GM10248 (cell line): ENCODE measurements at regions not wholly inside any gene's neighbourhood (a gene's known extent, or its start where the extent isn't known, plus 50 kb on each side); places are given as distances from the start of the nearest gene placed in this dataset.

Source experiments
- CTCF ChIA-PET: fragments of 300-600 bp; sonication (Branson Sonifier 250); formaldehyde crosslinking; extraction: SDS; loops from one replicate; lab custom pipeline; 2021; ENCODE audit warnings: antibody characterized with exemption; lab: Yijun Ruan, JAX
- POLR2A ChIA-PET: fragments of 350-650 bp; sonication (Branson Sonifier 250); formaldehyde crosslinking; extraction: SDS; loops from one replicate; lab custom pipeline; 2020; ENCODE audit warnings: antibody characterized with exemption; lab: Yijun Ruan, JAX
- DNase-seq: peaks from one replicate; pipeline ENCODE4 v3.0.0; 2012; ENCODE audit errors: extremely low spot score
- TF ChIP-seq, protein P1 (sequence below): IDR thresholded peaks from 2 replicates; pipeline ENCODE4 v1.5.1; 2012; ENCODE audit warnings: mild to moderate bottlenecking, low read depth; ENCODE audit errors: extremely low read depth, missing control alignments, control extremely low read depth

DNA sequence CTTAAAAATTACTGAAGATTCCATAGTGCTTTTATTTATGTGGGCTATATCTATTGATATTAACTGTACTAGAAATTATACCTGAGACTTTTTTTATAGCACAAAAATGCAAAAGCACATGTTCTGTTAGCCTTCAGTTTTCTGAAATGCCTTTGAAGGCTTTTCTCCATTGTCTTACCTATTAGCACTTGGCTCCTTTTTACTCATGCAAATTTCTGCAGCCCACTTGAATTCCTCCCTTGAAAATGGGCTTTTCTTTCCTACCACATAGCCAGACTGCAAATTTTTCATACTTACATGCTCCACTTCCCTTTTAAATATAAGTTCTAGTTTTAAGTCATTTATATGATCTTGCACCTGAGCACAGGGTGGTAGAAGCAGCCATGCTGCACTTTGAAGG is 453.0 kb upstream of the TRIB2 start:
- TF ChIP-seq, protein P1, sequence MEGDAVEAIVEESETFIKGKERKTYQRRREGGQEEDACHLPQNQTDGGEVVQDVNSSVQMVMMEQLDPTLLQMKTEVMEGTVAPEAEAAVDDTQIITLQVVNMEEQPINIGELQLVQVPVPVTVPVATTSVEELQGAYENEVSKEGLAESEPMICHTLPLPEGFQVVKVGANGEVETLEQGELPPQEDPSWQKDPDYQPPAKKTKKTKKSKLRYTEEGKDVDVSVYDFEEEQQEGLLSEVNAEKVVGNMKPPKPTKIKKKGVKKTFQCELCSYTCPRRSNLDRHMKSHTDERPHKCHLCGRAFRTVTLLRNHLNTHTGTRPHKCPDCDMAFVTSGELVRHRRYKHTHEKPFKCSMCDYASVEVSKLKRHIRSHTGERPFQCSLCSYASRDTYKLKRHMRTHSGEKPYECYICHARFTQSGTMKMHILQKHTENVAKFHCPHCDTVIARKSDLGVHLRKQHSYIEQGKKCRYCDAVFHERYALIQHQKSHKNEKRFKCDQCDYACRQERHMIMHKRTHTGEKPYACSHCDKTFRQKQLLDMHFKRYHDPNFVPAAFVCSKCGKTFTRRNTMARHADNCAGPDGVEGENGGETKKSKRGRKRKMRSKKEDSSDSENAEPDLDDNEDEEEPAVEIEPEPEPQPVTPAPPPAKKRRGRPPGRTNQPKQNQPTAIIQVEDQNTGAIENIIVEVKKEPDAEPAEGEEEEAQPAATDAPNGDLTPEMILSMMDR, result no peak
- ChIA-PET POLR2A (no interaction called here), CTCF (interaction anchor here (1.0 kb wide), 1 partner anchor 8 kb away, joined by 3 read pairs; no protein-coding TSS in a partner anchor)
- DNase-seq, result no peak

- DNase-seq, result no peak
- POLR2A ChIA-PET, result no interaction called here
- CTCF ChIA-PET, result no interaction called here
- TF ChIP-seq, protein P1, result no peak
Observed at GRCh38 chr2:12264146-12264545, 452.6 kb upstream of the TRIB2 start.

DNA sequence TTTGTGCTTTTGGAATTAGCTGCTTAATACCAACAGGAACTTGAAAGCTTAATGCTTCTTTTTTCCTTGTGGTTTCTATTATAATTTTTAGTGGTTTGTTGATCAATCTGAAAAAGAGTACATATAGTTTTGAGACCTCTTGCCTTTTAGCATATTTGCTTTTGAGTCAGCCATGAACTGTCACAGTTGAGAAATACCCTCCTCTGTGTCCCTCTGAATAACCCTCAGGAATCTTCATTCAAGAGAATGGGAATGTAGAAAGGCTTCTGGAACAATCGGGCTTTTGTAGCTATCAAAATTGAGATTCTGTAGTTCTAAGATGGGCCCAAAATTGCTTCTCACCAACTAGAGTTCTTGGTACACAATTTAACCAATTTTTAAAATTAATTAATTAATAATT is 451.1 kb upstream of the TRIB2 start:
- ChIA-PET CTCF (no interaction called here), POLR2A (no interaction called here)
- DNase-seq, result no peak
- TF ChIP-seq, protein P1, result no peak

- CTCF ChIA-PET, result no interaction called here
- TF ChIP-seq, protein P1, result no peak
Observed at GRCh38 chr2:12267042-12267441, 449.7 kb upstream of the TRIB2 start.

DNA sequence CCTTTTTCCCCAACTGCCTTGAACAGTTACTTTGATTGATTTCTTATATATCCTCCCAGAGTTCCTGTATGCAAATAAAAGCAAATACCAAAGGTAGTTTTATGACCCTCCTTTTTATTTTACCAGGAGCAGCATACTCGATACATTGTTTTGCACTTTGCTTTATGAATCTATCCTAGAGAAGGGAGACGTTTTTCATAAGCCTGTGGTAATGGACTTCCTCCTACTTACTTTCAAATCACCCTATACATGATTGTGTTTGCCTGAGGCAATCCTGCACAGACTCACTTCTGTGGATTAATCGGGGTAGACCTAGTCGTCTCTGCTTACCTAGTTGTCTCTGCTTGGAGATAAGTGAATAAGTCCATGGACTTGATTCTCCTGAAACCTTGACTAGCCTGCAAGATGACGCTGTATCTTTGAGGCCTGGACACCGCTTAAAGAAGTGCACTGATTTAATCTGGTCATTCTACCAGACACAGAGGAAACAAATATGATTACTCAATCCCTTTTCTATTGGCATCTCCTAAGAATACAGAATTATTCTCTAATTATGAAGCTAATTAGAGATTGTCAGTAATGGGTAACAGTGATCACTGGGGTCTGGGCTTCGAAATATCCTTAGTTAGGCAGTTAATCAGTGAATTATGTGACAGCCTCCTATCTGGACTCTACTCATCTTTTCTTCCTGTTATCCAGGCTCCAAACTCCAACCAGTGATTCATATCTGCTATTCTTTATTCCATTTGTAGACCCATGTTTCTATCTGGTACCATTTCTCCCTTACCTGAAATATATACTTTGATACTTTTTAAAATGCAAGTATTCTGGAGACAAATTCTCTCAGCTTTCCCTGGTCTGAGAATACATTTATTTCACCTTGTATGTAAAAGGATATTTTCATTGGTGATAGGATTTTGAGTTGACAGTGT is 447.4 kb upstream of the TRIB2 start:
- TF ChIP-seq, protein P1, result no peak
- no peak for DNase-seq
- CTCF ChIA-PET, result interaction anchor here (1.5 kb wide), 1 partner anchor 11 kb away, joined by 3 read pairs; no protein-coding TSS in a partner anchor
- POLR2A ChIA-PET, result no interaction called here

More at GRCh38 chr2:12267042-12267441, 449.7 kb upstream of the TRIB2 start:
- POLR2A ChIA-PET, result no interaction called here
- no peak for DNase-seq

- CTCF ChIA-PET, result interaction anchor here (0.9 to 1.3 kb wide), 3 partner anchors 8 to 33 kb away, joined by 3 to 4 read pairs (median 3); no protein-coding TSS in a partner anchor
- TF ChIP-seq, protein P1, result no peak
Observed at GRCh38 chr2:12270876-12271588, 445.7 kb upstream of the TRIB2 start.

More at GRCh38 chr2:12270876-12271588, 445.7 kb upstream of the TRIB2 start:
- DNase-seq, result no peak
- POLR2A ChIA-PET, result no interaction called here
